ENCODE measurements at regions not wholly inside any gene's neighbourhood (a gene's known extent, or its start where the extent isn't known, plus 50 kb on each side); places are given as distances from the start of the nearest gene placed in this dataset.

DNA sequence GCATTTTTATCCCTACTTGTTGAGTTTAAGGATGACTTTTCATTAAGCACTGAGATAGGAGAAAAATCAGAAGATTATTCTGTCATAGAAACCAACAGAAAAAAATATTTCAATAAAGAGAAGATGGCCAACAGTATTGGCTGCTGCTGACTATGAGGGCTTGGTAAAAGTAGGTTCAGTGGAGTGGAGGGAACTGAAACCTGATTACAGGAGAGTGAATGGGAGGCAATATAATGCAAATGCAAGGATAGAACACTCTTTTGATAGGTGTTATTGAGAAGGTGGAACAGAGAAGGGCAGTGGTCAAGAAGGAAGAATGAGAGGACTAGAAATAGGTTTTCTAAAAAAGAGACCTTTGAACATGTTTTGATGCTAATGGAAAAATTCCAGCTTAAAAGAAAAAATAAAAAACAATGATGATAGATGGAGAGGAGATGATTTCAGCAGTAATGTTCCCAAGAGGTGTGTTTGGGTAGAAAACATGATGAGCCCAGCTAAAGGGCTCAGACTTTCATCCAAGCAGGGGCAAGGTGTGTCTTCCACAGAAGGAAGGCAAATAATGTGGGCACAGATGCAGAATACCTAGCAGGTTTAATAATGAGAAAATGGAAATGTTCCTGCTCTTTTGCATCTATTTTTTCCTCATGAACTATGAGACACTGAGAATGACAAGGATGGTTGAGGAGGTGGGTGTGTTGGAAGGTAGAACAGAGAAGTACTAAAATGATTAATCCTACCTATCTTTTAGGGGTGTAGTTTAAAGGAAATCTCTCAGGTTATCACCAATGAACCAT lies 397.9 kb upstream of the GOLIM4 start:
- no peak for TF ChIP-seq EHMT2 (IDR thresholded peaks at IDR 0.05; ENCODE audit: borderline replicate concordance, low read depth, low read length)
- TF ChIP-seq ZNF788 (CRISPR knock-in tag; IDR thresholded peaks at IDR 0.05; ENCODE audit: borderline replicate concordance) = no peak
- no peak for TF ChIP-seq FUBP1 (CRISPR knock-in tag; IDR thresholded peaks at IDR 0.05; ENCODE audit: borderline replicate concordance)
- TF ChIP-seq ZNF577 (CRISPR knock-in tag; IDR thresholded peaks at IDR 0.05; ENCODE audit: borderline replicate concordance, low read depth) = no peak
- no peak for TF ChIP-seq ZNF644 (CRISPR knock-in tag; IDR thresholded peaks at IDR 0.05; ENCODE audit: low read depth)
- no peak for TF ChIP-seq ZMYM4 (CRISPR knock-in tag; IDR thresholded peaks at IDR 0.05)
- TF ChIP-seq ZNF616 (CRISPR knock-in tag; IDR thresholded peaks at IDR 0.05; ENCODE audit: low read depth) = no peak
- TF ChIP-seq MYC (CRISPR knock-in tag; IDR thresholded peaks at IDR 0.05; ENCODE audit: borderline replicate concordance) = no peak
- TF ChIP-seq STAT5B (CRISPR knock-in tag; IDR thresholded peaks at IDR 0.05) = no peak
- TF ChIP-seq ZNF296 (CRISPR knock-in tag; conservative IDR thresholded peaks at IDR 0.05) = no peak
- no peak for TF ChIP-seq ZNF44 (CRISPR knock-in tag; IDR thresholded peaks at IDR 0.05)
- TF ChIP-seq THRA (CRISPR knock-in tag; IDR thresholded peaks at IDR 0.05; ENCODE audit: borderline replicate concordance) = no peak
- no peak for TF ChIP-seq HOXD1 (CRISPR knock-in tag; IDR thresholded peaks at IDR 0.05)
- no peak for TF ChIP-seq HMGXB3 (CRISPR knock-in tag; IDR thresholded peaks at IDR 0.05; ENCODE audit: borderline replicate concordance)
- no peak for TF ChIP-seq ZNF766 (CRISPR knock-in tag; IDR thresholded peaks at IDR 0.05; ENCODE audit: borderline replicate concordance)
- no peak for TF ChIP-seq ZSCAN31 (CRISPR knock-in tag; IDR thresholded peaks at IDR 0.05; ENCODE audit: low read depth)
- Histone ChIP-seq H3K27me3 (ENCODE audit: control insufficient read depth in 1 of 2, insufficient read depth in 2 of 2, low read length in 2 of 2) (no peaks in the 10 kb centered on the region), H3K9ac (ENCODE audit: insufficient read depth, low read depth, low read length) (no peak overlapping the region), H3K9me3 (ENCODE audit: low read length) (no peaks in the 10 kb centered on the region), H3K79me2 (ENCODE audit: insufficient read depth, low read length) (no peaks in the 10 kb centered on the region), H3K4me3 (replicated peaks in 1 of 3; ENCODE audit: insufficient read depth in 1 of 3, low read depth in 2 of 3, low read length in 3 of 3) (no peak overlapping the region), H2AFZ (ENCODE audit: low read length) (no peak overlapping the region), H3K4me2 (ENCODE audit: low read depth, low read length) (no peak overlapping the region), H3K4me1 (ENCODE audit: insufficient read depth, low read length) (no peaks in the 10 kb centered on the region), H4K20me1 (ENCODE audit: insufficient read depth, low read length) (no peaks in the 10 kb centered on the region), H3K27ac (ENCODE audit: extremely low read length, insufficient read depth, low read length) (no peak overlapping the region), H3K36me3 (replicated peaks in 1 of 2; ENCODE audit: control insufficient read depth in 1 of 2, insufficient read depth in 2 of 2, low read length in 2 of 2) (no peaks in the 10 kb centered on the region)
- in situ Hi-C loops (cut with HindIII; ENCODE audit: extremely low pct_ligation_motif_present, low pct_unique_long_range_greater_than_20kb) (no loop called here), intact Hi-C loops (cut with micrococcal nuclease; ENCODE audit: unreplicated experiment) (no loop called here)
- ChIA-PET CTCF (ENCODE audit: low intra/inter-chr PET ratio, low total read pairs) (no interaction called here), POLR2A (no interaction called here)
- FAIRE-seq (no peak), DNase-seq (ENCODE audit: low spot score) (no peak), ATAC-seq (no peak)
- BruUV-seq (replicated peaks) = no TSS peak
